HFF-Myc (cell line): ENCODE measurements at regions not wholly inside any gene's neighbourhood (a gene's known extent, or its start where the extent isn't known, plus 50 kb on each side); places are given as distances from the start of the nearest gene placed in this dataset.

Source experiments
- DNase-seq: peaks from one replicate; pipeline ENCODE4 v3.0.0-alpha.2; 2011; ENCODE audit warnings: low read depth; ENCODE audit errors: extremely low read depth
- H3K4me3 ChIP-seq: replicated peaks from 2 replicates; pipeline ENCODE4 v1.5.1; 2011; ENCODE audit warnings: low read depth, mild to moderate bottlenecking, control low read depth, low read length
- CTCF ChIP-seq: IDR thresholded peaks from 2 replicates; pipeline ENCODE4 v1.5.1; 2012; ENCODE audit warnings: mild to moderate bottlenecking, low read depth, low read length, control low read depth; ENCODE audit errors: missing control alignments

DNA sequence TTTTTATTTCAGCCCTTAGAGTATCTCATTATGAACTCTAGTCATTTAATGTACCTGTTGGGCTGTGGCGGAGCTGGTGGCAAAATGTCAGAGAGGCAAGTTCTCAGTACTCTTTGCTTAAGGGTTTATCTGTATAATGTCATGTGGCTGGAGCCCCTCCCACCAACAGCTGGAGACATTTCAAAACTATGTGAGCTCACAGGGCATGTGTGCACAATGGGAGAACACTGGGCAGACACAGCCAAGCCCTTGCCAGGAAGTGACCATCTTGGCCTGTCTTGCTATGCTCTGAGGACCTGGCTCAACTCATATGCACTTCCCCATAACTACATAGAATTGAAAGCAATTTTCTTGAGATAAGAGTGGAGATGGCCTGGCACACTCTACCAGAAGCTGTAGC is 296.4 kb downstream of the PTPRU start:
- TF ChIP-seq CTCF: no peak
- no peak for DNase-seq
- no peak overlapping the region for H3K4me3 ChIP-seq

- H3K4me3 ChIP-seq: no peak overlapping the region
- DNase-seq: no peak
- no peak for TF ChIP-seq CTCF
Observed at GRCh38 chr1:29532285-29532684, 296.0 kb downstream of the PTPRU start.

DNA sequence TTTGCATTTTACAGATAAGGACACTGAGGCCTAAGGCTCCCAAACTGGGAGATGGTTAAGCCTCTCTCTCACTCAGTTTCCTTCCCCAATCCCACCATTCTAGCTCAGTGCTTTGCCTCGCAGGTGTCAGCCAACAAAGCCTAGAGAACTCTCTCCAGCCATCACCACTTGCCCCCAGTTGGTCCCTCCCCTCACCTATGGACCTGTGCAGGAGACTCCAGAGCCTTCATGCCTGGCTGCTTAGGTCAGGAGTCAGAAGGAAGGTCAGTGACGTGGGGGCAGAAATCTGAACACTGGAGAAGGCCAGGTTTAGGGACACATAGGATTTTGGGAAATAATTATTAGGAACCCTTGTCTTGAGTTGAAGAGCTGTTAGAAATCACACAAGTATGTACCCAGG is 295.3 kb downstream of the PTPRU start:
- no peak overlapping the region for H3K4me3 ChIP-seq
- no peak for TF ChIP-seq CTCF
- no peak for DNase-seq

DNA sequence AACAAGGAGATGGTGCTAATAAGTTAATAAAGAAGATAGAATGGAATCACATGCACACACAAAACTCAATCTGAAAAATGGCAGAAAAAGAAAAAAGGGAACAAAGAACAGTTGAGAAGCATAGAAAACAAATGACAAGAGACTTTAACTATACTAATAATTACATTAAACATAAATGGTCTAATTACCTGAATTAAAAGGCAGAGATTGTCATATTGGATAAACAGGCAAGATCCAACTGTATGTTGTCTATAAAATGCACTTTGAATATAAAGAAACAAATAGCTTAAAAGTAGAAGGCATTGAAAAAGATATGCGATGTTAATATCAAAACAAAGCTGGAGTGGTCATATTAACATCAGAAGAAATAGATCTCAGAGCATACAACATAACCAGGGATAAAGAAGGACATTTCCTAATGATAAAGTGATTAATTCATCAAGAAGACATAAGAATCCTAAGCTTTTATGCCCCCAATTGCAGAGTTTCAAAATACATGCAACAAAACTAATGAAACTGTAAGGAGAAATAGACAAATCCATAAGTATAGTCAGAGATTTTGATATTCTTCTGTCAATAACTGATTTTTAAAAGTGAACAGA is 293.5 kb downstream of the PTPRU start:
- no peak overlapping the region for H3K4me3 ChIP-seq
- TF ChIP-seq CTCF: no peak
- no peak for DNase-seq

- DNase-seq: no peak
- TF ChIP-seq CTCF: no peak
- no peak overlapping the region for H3K4me3 ChIP-seq
Observed at GRCh38 chr1:29527314-29528004, 291.1 kb downstream of the PTPRU start.

DNA sequence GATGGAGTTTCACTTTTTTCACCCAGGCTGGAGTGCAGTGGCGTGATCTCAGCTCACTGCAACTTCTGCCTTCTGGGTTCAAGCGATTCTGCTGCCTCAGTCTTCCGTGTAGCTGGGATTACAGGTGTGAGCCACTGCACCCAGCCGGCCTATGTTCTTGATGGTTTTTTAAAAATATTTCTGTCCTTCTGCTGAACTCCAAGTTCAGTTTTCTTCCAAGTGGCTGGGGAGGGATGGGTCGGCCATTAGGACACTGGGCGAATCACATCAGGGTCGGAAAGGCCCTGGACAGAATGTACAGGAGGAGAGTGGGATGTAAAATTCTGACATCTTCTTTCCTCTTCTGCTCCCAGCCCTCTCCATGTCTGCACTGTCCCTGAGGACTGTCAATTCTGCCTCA is 289.6 kb downstream of the PTPRU start:
- TF ChIP-seq CTCF: no peak
- no peak for DNase-seq
- no peak overlapping the region for H3K4me3 ChIP-seq
